Right kidney (tissue), 1 donor: ENCODE measurements at regions not wholly inside any gene's neighbourhood (a gene's known extent, or its start where the extent isn't known, plus 50 kb on each side); places are given as distances from the start of the nearest gene placed in this dataset.
"Not testable (repeated sequence)": the region's sequence is repeated elsewhere in the genome, so short reads cannot be mapped to it uniquely, and the experiment has no call there.

ENCODE experiments used
- DNase-seq: peaks from one replicate; pipeline ENCODE4 v3.0.0-alpha.2; 2016

DNA sequence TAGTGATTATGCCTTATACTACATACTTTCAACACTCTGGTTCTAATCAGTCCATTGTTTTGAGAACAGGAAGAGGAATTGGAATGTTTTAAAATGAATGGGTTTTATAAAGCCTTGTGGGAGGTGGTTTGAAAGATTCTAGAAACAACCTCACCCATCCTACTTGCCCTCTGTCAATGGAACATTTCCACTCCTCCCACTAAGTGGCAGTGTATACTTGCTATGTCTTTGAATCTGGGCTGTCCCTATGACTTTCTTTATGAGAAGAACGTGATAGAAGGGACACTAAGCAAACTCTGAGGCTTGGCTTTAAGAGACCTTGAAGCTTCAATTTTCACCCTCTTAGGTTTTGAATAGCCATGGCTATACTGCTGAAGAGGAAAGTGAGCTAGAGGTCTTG lies 611.2 kb downstream of the PPP4R3C start:
- peak; percentile 1 for DNase-seq

DNA sequence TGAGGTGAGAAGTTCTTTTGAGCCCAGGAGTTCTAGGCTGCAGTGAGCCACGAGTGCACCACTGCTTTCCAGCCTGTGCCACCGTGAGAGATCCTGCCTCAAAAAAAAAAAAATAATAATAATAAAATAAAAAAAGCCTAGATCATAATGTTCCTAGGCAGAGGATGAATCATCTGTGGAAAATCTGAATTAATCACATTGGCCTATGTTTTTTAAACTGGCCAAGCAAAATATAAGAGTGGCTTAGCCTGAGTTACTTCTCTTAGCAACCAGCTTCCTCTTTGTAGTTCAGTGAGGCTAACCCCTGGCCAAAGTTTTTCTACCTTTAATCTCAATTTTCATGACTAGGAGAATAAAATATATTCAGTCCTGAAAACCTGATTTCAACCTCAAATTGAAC lies 614.6 kb downstream of the PPP4R3C start:
- DNase-seq: no peak

DNA sequence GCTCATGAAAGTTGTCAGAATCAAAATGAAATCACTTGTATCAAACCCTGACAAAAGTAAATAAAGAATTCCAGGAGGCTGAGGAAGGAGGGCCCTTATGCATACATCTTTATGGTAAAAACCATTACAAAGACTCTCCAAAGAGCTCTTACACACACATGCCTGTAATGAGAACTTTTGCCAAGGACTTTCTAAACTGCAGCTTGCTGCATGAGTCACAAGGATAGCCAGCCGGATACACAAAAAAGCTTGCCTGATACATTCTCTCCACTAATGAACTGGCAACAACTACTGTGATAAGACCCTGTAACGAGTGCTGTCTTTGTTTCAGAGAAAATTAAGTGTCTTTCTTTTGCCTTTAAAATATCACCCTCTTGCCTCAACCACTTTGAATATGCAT lies 618.1 kb downstream of the PPP4R3C start:
- DNase-seq: no peak

DNA sequence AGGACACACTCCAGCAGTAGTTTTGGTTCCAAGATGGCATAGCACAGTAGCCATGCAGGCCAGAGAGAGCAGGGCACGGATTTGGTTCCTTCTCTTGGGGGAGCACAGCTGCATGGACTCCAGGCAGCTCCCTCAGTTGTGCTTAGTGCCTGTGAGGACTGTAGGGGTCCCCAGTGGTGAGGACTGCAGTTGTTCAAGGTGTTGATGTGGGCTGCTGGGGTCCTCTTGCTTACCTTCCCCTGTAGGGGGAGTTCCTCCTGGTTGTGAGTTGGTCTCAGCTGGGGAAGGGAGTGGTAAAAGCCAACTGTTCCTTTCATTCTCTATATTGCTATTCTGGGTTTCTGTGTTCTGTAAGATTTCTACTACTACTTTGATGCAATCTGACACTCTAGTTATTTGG lies 606.5 kb downstream of the MAGEB5 start:
- no peak for DNase-seq

DNA sequence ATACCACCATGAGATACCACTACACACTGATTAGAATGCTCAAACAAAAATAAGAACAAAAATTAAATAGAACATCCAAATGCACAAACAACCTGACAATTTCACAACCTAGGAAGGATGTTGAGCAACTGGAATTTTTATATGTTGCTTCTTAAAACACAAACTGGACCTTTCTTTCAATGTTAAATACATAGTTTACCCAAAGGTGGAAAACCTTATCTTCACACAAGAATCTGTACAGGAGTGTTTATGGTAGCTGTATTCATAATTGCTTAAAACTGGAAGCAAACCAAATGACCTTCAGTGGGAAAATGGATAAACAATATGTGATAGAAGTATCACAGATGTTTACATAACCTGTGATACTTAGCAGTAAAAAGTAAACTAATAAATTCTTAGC lies 573.8 kb downstream of the MAGEB5 start:
- no peak for DNase-seq

DNA sequence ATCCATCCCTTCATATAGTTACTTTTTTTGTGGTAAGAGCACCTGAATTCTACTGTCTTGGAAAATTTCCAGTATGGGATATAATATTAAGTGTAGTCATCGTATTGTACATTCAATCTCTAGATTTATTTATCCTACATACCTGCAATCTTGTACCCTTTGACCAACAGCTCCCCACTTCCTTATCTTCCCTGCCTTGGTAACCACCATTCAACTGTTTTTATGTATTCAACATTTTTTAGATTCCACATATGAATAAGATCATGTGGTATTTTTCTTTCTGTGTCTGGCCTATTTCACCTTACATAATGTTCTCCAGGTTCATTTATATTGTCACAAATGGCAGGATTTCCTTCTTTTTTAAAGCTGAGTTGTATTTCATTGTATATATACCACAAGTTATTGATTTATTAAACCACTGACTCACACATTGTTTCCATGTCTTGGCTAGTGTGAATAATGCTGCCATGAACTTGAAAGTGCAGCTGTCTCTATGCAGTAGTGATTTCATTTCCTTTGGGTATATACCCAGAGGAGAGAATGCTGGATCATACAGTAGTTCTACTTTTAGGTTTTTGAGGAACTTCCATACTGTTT lies 572.5 kb downstream of the MAGEB5 start:
- DNase-seq: no peak

DNA sequence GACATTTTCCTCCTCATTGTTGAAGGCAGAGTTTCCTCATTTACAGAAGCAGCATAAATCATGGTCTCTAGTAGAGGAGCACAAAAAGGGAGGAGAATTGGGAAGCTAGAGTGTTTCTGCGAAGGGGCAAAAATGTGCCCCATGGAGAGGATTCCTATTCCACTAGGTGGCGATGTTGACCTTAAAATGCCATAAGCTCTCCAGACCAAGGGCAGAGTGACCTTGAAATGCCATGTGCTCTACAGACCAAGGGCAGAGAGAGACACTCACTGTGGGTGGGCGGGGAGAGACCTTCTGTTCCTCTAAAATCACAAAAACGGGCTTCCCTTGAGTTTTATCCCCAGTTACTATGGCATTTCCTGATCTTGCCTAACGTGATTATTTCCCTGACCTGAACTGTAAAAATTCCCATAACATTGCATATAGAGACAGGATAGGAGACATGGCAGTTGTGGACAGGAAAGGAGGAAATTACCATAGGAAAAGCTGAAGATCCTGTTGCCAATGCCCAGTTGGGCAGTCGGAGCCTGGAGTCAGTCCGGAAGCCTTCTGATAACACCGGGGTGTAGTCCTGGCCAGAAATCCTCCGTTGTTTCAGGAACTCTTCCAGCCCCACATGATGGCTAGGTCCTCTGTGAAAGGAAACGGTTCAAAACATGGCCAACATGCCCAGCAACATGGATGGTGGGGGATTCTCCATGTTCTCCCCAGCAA lies 567.7 kb downstream of the MAGEB5 start:
- peak; percentile 1 for DNase-seq

DNA sequence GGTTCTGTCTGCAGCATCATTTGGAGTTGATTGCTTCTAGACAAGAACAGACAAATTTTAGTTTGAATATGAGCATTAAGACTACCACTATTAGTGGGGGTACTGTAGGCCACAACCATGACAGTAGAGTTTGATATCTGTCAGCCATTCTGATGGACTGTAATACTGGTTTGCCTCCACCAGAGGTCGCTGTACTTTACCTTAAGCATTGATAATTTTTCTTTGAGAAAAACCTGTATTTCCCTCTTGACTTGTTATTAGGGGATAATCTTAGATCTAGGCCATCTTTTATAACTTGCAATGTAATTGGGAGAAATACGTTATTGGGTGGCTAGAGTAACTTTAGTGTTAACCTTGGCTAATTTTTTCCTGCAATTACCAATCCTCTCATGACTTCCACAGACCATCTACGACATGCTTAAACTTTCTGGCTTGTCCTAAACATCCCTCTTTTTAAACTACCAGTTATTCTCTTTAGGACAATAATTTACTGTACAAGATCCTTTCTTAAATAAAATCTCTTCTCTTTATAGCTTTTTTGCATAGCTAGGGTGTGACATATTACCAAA lies 562.4 kb downstream of the MAGEB5 start:
- DNase-seq: no peak

DNA sequence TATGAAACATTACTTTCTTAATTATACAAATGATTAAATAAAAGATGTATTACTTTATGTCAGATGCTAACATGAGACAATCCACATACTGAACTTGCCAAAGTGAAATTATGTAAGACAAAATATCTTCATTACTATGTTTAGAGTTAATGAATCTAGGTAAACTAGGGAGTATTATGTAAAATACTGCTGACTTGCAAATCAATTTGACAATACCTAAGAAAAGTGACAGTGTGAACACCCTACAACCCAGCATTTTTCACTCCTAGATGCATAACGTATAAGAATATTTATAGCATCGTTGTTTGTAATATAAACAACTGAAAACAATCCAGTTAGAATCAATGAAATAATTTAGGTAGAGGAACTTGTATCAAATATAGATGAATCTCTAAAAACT lies 546.3 kb downstream of the MAGEB5 start:
- no peak for DNase-seq

DNA sequence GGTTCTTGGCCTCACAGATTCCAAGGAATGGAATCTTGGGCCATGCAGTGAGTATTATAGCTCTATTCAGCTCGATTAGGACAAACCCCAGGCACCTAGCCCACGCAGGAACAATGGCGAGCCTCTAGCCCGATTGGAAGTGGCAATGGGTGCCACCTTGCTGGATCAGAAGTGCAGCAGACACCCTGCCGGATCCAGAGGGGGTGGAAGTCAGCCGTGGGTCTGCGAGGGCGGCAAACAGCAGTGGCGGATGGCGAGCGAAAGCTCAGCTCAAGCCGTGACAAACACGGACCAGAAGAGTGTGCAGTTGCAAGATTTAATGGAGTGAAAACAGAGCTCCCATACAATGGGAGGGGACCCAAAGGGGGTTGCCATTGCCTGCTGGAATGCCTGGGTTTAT lies 539.8 kb downstream of the MAGEB5 start:
- not testable (repeated sequence) for DNase-seq

DNA sequence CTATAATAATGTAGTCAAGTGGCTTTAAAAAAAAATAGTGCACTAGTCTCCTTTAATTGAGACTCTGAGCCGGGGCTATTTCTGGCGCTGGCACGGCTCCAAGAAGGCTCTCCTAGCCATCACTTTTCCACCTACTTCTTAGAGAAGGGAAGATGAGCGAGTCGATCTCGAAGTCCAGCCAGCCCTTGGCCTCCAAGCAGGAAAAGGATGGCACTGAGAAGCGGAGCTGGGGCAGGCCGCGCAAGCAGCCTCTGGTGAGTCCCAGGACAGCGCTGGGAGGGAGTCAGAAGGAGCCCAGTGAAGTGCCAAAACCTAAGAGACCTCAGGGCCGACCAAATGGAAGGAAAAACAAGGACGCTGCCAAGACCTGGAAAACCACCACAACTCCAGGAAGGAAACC lies 531.9 kb downstream of the MAGEB5 start:
- DNase-seq: no peak

DNA sequence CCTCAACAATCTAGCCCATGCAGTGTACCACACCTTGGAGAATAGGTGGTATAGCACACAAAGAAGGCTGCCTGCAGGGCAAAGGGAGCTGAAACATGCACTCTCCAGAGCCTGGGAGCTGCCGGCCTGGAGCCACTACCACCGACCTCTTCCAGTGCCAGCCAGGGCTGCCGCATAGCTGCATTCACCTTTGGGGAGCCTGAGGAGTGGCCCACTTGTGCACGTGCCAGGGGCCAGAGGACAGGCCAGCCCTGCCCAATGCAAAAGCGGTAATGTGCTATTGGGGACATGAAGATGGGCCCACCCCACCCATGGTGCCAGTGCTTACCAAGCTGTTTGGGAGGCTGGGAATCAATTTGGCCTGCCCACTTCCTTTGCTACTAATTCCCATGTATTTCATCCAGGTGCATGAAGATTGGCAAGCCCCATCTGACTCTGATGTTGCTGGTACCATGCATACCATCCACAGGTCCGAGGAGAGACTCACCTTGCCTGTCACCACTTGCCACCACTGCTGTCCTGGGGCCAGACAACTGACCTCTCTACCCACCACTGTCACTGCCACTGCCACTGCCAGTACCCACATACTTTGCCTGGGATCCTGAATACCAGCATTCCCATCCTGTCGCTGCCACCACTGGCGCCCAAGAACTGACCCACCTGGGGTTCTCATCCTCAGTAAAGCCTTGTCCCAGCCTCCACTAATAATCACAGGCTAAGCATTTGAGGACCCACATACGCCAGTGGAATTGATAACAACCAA lies 506.9 kb downstream of the MAGEB5 start:
- no peak for DNase-seq

DNA sequence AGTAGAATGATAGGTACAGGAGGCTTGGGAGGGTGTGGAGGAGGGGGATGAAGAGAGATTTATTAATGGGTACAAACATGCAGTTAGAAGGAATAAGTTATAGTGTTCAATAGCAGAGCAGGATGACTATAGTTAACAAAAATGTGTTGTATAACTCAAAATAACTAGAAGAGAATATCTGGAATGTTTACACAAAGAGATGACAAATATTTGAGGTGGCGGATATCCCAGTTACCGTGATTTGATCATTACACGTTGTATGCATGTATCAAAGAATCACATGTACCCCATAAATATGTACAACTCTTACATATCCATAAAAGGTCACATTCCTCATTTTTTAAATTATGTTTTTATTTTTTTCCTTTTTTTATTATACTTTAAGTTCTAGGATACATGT lies 456.6 kb downstream of the MAGEB5 start:
- DNase-seq: no peak

DNA sequence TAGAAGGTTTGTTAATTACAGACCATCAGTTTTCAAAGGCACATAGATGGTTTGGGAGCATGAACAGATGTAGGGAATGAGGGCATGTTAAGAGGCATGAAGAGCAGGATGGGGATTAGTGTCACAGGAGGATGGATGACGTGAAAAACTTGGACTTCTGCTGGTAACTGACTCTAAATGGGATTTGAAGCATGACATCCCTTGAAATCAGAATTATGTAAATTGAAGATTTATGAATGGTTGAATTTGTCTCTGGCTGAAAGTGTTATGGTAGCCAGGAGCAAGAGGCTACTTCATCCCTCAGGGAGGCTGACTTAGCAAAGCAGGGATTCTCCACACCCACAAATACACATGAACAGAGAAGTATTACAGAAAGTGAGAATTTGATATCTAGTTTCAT lies 454.6 kb downstream of the MAGEB5 start:
- DNase-seq: no peak

DNA sequence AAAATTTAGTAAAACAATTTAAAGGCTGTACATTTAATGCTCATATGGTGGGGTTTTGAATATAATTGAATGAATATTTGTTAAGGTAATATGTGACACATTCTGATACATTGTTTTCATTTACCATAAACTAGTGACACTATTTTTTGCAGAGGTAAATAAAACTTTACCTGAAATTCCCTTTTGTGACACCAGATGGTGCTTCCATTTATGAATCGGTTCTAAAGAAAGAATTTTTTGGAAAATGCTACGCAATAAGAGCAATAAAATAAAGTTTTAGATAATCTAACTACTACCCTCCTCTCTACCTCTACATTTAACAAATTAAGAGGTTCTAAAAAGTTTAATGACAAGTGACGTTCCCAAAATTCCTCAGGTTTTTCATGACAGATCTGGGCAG lies 448.9 kb downstream of the MAGEB5 start:
- no peak for DNase-seq

DNA sequence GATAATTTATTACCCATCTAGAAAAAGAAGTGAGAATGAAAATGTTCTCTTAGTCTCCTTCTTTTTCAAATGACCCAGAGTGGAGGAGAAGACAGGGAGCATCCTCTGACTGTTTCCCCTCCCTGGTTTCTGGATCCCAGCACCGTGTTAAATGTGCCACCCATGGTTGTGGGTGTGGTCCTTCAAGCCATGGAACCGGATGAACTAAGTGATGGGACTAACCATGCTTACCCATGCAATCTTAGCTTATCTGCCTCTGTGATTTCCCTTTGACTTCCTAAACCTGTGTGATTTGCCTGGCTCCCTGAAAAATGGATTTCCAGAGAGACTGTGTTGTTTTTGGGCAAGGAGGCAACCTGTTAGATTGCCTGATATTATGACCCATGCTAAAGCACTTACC lies 437.1 kb downstream of the MAGEB5 start:
- DNase-seq: no peak

DNA sequence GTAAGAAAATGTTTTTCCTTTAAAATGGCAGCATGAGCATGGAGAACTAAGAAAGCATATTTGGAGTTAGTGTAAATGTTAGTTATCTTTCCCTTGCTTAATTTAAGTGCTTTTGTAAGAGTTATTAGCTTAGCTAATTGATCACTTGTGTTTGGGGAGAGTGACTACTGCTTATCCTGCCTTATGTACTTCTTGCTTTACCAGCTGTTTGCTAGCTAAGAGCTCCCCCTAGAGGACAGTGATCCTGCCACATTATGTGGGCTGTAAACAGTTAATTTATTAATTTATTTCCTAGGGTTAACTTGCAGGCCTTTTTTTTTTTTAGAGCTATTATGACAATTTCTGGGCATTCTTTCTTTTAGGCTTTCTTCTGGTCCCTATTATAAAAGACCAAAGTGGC lies 435.8 kb downstream of the MAGEB5 start:
- DNase-seq: no peak

DNA sequence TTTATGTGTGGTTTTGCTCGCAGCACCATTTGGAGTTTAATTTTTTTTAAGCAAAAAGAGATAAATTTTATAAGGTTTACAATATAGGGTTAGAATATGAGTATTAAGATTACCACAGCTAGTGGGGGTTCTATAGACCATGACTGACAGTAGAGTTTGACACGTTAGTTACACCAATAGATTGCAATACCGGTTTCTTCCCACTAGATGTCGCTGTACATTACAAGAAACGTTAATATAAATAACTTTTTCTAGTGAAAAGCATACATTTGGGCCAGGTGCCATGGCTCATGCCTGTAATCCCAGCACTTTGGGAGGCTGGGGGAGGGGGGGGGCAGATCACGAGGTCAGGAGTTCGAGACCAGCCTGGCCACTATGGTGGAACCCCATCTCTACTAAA lies 433.6 kb downstream of the MAGEB5 start:
- no peak for DNase-seq

DNA sequence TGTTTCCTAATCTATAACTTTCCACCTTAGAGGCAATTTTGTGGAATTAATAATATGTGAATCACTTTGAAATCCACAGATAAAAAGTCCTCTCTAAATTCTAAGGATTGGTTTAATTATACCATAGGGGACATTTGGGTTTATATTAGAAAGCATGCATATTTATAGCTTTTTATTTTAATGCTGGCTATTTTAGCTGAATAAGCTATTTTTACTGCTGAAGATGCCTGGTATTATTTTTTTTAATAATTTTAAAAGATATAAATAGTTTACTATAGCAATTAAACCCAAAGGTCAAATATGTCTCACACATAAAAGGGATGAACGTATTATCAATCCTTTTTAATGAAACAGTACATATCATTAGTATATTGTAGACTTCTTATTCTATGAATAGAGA lies 415.4 kb downstream of the MAGEB5 start:
- no peak for DNase-seq

DNA sequence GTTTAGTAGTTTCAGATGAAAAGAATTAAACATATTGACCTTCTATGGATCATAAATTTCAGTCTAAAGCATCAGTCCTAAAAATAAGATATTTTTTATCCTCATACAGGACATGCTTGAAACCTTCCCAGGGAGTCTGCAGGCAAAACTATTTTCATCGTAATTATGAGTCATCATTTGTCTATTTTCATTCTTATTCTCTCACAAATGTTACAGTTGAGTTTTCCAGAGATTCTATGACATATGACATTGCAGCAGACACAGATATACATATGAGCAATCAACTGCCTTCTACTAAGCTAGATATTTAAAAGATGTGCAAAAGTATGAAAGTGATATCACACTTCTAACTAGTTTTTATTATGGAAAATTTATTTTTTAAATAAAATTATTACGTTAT lies 398.0 kb downstream of the MAGEB5 start:
- DNase-seq: no peak

DNA sequence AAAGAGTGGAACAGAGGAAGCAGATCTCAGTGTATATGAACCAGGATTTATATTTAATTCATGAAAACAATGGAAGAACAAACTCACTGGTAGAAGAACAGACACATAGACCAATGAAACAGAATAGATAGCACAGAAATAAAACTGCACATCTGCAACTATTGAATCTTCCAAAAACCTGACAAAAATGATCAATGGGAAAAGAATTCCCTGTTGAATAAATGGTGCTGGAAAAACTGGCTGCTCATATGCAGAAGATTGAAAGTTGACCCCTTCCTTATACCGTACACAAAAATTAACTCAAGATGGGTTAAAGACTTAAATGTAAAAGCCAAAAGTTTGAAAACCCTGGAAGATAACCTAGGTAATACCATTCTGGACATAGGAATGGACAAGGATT lies 391.0 kb downstream of the MAGEB5 start:
- DNase-seq: no peak

DNA sequence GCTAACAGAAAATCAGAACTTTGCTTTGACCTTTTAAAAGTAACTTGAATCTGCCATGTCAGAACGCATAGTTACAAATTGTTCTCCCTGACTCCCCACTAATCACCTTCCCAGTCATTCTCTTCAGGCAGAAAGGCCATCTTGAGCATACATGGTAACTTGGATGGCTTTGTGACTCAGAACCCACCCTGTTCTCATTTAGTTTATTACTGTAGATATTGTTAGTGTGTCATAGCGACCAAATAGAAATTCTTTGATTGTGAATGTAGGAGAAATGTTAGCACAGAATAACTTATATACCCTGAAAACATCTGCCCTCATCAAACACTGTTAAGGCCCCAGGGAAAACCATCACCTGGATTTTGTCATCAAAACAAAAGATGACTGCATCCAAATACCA lies 382.0 kb downstream of the MAGEB5 start:
- DNase-seq: no peak

DNA sequence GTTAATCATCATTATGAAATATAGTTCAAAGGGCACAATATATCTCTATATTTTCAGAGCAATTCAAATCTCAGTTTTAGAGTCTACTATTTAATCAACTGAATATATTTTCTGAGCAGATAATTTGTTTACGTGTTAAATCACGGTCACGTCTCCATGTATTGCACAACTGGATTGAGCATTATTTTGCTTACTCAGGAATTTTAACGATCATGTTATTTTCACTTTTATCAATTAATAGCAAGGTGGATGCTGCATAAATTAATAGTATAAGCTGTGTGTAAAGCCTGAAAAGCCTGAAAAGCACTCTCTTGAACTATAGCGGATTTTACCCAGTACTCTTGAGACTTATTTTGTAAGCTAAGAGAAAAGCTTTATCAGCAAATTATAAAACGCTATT lies 374.9 kb downstream of the MAGEB5 start:
- DNase-seq: no peak

DNA sequence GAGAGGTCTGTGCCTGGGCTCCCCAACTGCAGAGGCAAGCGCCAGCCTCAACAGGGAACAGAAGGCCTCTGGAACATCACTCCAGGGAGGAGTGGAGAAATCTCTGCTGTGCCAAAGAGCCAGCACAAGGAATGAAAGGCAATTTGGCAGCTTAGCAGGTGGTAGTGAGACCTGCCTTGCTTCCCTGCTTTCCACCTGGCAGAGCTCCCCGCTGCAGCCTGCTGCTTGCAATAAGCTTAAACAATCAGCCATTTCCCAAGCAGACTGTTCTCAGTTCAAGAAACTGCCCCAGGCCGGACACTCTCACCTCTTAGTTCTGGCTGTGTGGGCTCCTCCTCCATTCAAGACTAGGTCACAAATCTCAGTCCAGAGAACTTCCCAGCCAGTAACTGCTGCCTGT lies 370.6 kb downstream of the MAGEB5 start:
- no peak for DNase-seq
